ENCODE measurements at regions not wholly inside any gene's neighbourhood (a gene's known extent, or its start where the extent isn't known, plus 50 kb on each side); places are given as distances from the start of the nearest gene placed in this dataset.

DNA sequence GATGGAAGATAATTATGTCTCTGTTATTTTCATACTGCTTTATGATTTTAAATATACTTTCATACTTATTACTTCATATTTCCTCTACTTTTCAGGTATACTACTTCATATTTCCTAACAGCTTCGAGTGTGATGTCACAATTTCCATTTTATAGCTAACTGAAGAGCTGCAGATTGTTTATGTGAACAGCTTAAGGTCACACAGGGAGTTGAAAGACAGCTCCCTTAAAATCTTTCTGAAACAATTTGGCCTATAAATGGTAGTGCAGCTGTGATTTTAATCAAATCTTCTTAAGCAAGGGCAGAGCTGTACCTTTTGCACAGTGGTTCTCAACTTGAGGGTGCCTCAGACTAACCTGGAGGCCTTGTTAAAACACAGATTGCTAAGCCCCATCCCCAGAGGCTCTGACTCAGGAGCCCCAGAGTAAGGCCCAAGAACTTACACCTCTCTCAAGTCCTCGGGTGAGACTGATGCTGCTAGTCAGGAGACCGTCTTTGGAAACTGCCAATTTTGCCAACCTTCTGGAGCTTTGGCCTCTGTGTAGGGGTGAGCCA is 347.0 kb upstream of the HSF2 start:
- no peak overlapping the region for H3K4me3 ChIP-seq
- H3K4me1 ChIP-seq = peaks cover 0 to 66% (median 0%) of the 10 kb centered on the region in 3 donors
- no peaks in the 10 kb centered on the region for H3K9me3 ChIP-seq
- no peak for ATAC-seq
- H3K27ac ChIP-seq = peak overlapping the region; percentile 25 to 83 (median 77)
- H3K27me3 ChIP-seq = no peaks in the 10 kb centered on the region
- WGBS, 2 donors (ENCODE audit: low coverage in 1 of 2) = 30 to 45% methylated on average over 2 to 3 of the region's 3 CpGs
- TF ChIP-seq, protein P1, sequence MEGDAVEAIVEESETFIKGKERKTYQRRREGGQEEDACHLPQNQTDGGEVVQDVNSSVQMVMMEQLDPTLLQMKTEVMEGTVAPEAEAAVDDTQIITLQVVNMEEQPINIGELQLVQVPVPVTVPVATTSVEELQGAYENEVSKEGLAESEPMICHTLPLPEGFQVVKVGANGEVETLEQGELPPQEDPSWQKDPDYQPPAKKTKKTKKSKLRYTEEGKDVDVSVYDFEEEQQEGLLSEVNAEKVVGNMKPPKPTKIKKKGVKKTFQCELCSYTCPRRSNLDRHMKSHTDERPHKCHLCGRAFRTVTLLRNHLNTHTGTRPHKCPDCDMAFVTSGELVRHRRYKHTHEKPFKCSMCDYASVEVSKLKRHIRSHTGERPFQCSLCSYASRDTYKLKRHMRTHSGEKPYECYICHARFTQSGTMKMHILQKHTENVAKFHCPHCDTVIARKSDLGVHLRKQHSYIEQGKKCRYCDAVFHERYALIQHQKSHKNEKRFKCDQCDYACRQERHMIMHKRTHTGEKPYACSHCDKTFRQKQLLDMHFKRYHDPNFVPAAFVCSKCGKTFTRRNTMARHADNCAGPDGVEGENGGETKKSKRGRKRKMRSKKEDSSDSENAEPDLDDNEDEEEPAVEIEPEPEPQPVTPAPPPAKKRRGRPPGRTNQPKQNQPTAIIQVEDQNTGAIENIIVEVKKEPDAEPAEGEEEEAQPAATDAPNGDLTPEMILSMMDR (IDR thresholded peaks at IDR 0.05) = no peak
- TF ChIP-seq POLR2A (IDR thresholded peaks at IDR 0.05) (no peak), POLR2AphosphoS5 (IDR thresholded peaks at IDR 0.05) (no peak), EP300 (IDR thresholded peaks at IDR 0.05) (no peak)
- no peaks in the 10 kb centered on the region for H3K36me3 ChIP-seq

DNA sequence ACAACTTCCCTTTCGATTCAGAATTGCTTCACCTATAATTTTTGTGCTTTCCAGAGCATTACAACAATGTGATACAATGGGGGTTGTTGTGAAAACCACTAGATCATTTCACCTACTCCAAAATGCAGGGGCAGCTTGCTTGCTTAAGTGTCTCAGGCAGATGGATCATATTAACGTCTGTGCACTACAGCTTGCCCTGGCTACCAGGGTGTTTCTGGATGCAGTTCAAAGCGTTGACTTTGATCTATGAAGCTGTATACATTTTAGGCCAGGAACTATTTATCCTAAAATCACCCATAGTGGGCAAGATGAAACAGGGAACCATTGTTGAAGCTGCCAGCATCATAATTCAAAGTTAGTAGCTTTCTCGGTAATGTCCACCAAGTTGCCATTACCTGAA is 339.5 kb upstream of the HSF2 start:
- Histone ChIP-seq H3K27me3 (no peaks in the 10 kb centered on the region), H3K36me3 (no peaks in the 10 kb centered on the region), H3K27ac (peak overlapping the region; percentile 34 to 52 (median 49)), H3K9me3 (no peaks in the 10 kb centered on the region), H3K4me3 (no peak overlapping the region), H3K4me1 (peaks cover 0 to 67% (median 9%) of the 10 kb centered on the region in 3 donors)
- ATAC-seq = no peak
- no peak for TF ChIP-seq POLR2AphosphoS5 (IDR thresholded peaks at IDR 0.05)
- TF ChIP-seq EP300 (IDR thresholded peaks at IDR 0.05) = no peak
- TF ChIP-seq, protein P1 (IDR thresholded peaks at IDR 0.05) = no peak
- no peak for TF ChIP-seq POLR2A (IDR thresholded peaks at IDR 0.05)
- 25 to 44% methylated on average over 4 of the region's 4 CpGs for WGBS, 2 donors (ENCODE audit: low coverage in 1 of 2)

DNA sequence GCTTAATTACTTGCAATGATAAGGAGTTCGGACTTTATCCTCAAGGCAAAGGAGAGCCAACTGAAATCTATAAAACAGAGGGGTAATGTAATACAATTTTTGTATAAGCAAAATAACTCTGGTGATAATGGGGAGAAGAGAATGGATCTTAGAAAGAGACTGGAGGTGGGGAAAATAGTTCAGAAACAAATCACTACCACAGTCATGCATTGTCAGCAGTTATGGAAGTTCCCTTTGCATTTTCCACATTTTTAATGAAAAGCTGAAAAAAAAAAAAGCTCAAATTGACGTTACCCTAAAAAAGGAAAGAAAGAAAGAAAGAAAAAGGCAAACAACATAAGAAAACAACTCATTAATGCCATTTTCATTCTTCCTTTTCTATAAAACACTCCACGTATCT is 337.6 kb upstream of the HSF2 start:
- ATAC-seq = no peak
- WGBS, 2 donors (ENCODE audit: low coverage in 1 of 2) = 48 to 62% methylated on average over 3 of the region's 3 CpGs

DNA sequence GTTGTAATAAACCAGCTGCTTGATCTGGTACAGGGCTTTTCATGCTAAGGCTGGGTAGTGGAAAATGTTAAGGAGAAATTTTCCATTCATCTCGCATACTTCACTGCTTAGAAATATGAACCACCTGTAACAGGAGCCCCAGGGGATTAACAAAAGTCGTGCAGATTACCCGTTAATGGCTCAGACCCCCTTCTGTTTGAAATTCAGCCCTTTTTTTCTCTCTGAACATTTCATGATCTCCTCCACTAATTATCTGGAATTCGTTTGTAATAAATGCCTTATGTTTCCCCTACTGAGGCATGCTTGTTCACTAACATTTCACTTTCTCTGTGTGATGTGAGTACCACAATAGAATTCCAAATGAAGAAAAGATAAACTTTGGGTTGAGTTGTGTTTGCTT is 336.4 kb upstream of the HSF2 start:
- TF ChIP-seq, protein P1 (IDR thresholded peaks at IDR 0.05) = no peak
- TF ChIP-seq POLR2A (IDR thresholded peaks at IDR 0.05) (no peak), POLR2AphosphoS5 (IDR thresholded peaks at IDR 0.05) (no peak), EP300 (IDR thresholded peaks at IDR 0.05) (no peak)
- no peak for ATAC-seq
- Histone ChIP-seq H3K27me3 (no peaks in the 10 kb centered on the region), H3K4me3 (no peak overlapping the region), H3K36me3 (no peaks in the 10 kb centered on the region), H3K27ac (peak overlapping the region; percentile 2 to 54 (median 47)), H3K9me3 (no peaks in the 10 kb centered on the region), H3K4me1 (peaks cover 4 to 54% (median 11%) of the 10 kb centered on the region in 3 donors)
- 6 to 20% methylated on average over 4 of the region's 4 CpGs for WGBS, 2 donors (ENCODE audit: low coverage in 1 of 2)

More for the DNA sequence above, 337.6 kb upstream of the HSF2 start:
- Histone ChIP-seq H3K27me3 (no peaks in the 10 kb centered on the region), H3K36me3 (no peaks in the 10 kb centered on the region), H3K4me1 (peaks cover 0 to 51% (median 9%) of the 10 kb centered on the region in 3 donors), H3K9me3 (no peaks in the 10 kb centered on the region), H3K27ac (peak overlapping the region in 3 of 4 donors; percentile 51 to 56 (median 54)), H3K4me3 (no peak overlapping the region)
- no peak for TF ChIP-seq POLR2A (IDR thresholded peaks at IDR 0.05)
- TF ChIP-seq, protein P1 (IDR thresholded peaks at IDR 0.05) = no peak
- TF ChIP-seq POLR2AphosphoS5 (IDR thresholded peaks at IDR 0.05) = no peak
- TF ChIP-seq EP300 (IDR thresholded peaks at IDR 0.05) = no peak

DNA sequence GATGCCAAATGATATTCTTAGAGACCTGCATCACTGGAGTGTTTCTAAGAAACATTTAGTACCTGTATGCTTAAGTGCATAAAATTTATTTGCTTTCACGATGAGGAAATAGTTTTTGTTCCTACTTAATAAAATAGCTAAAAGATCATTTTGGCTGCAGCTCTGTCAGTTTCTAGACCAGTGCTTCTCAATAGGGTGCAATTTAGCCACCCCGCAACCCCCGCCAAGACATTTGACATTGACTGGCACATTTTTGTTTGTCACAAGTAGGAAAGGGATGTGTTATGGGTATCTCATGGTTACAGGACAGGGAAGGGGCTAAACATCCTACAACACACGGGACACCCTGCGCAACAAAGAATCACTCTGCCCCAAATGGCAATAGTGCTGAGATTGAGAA is 335.7 kb upstream of the HSF2 start:
- ATAC-seq = no peak
- H3K4me3 ChIP-seq = no peak overlapping the region
- TF ChIP-seq, protein P1 (IDR thresholded peaks at IDR 0.05) = no peak
- TF ChIP-seq POLR2A (IDR thresholded peaks at IDR 0.05) = no peak
- H3K27ac ChIP-seq = no peak overlapping the region
- H3K9me3 ChIP-seq = no peaks in the 10 kb centered on the region
- WGBS, 2 donors (ENCODE audit: low coverage in 1 of 2) = 43 to 90% methylated on average over 1 to 5 of the region's 5 CpGs
- H3K27me3 ChIP-seq = no peaks in the 10 kb centered on the region
- no peaks in the 10 kb centered on the region for H3K36me3 ChIP-seq
- peaks cover 5 to 55% (median 11%) of the 10 kb centered on the region in 3 donors for H3K4me1 ChIP-seq

All from gastroesophageal sphincter (tissue), 4 donors.